DND-41 (cell line): ENCODE measurements at regions not wholly inside any gene's neighbourhood (a gene's known extent, or its start where the extent isn't known, plus 50 kb on each side); places are given as distances from the start of the nearest gene placed in this dataset.

Experiments used
- ATAC-seq: fragments of 200-7000 bp; cut with Tn5 transposase; 3 replicates; pipeline ENCODE4 v1.9.1; 2021; ENCODE audit warnings: low read depth; ENCODE audit not compliant: insufficient read depth
- DNase-seq: peaks from one replicate; pipeline ENCODE4 v3.0.0-alpha.2; 2020
- H2AFZ ChIP-seq: 2 replicates; pipeline ENCODE4 v1.6.0; 2012; ENCODE audit warnings: low read depth, low read length
- H3K27ac ChIP-seq: 2 replicates; pipeline ENCODE4 v1.5.1; 2012; ENCODE audit warnings: low read length, inconsistent platforms
- H3K27me3 ChIP-seq: fragments of 200-600 bp; sonication (generic); 2 replicates; pipeline ENCODE4 v1.6.0; 2012; ENCODE audit warnings: low read length, mild to moderate bottlenecking, inconsistent platforms; ENCODE audit not compliant: insufficient read depth, poor library complexity
- H3K36me3 ChIP-seq: 2 replicates; pipeline ENCODE4 v1.5.1; 2012; ENCODE audit warnings: low read length, inconsistent platforms; ENCODE audit not compliant: insufficient read depth
- H3K4me1 ChIP-seq: 2 replicates; pipeline ENCODE4 v1.5.1; 2012; ENCODE audit warnings: mild to moderate bottlenecking, low read length; ENCODE audit not compliant: insufficient read depth
- H3K4me2 ChIP-seq: 2 replicates; pipeline ENCODE4 v1.6.0; 2012; ENCODE audit warnings: mild to moderate bottlenecking, moderate library complexity, low read length, inconsistent platforms; ENCODE audit not compliant: insufficient read depth
- H3K4me3 ChIP-seq, 2 experiments: fragments of 200-600 bp in 1 of 2; shearing (Covaris generic) in 1 of 2; 2 replicates each; pipeline ENCODE4 v1.5.1; 2012 to 2016; ENCODE audit warnings: inconsistent platforms in 2 of 2, low read length in 2 of 2, mild to moderate bottlenecking in 2 of 2, low read depth in 1 of 2, moderate library complexity in 1 of 2
- H3K79me2 ChIP-seq: 2 replicates; pipeline ENCODE4 v1.6.0; 2012; ENCODE audit warnings: low read length, inconsistent platforms; ENCODE audit not compliant: insufficient read depth
- H3K9ac ChIP-seq: 2 replicates; pipeline ENCODE4 v1.6.0; 2012; ENCODE audit warnings: low read depth, mild to moderate bottlenecking, inconsistent platforms, low read length, moderate library complexity
- H3K9me3 ChIP-seq: 2 replicates; pipeline ENCODE4 v1.5.1; 2012; ENCODE audit warnings: low read length, moderate library complexity, mild to moderate bottlenecking, inconsistent platforms; ENCODE audit not compliant: insufficient read depth, severe bottlenecking
- H4K20me1 ChIP-seq: 2 replicates; pipeline ENCODE4 v1.6.0; 2012; ENCODE audit warnings: low read length; ENCODE audit not compliant: insufficient read depth
- EZH2 ChIP-seq: IDR thresholded peaks from 3 replicates; pipeline ENCODE4 v1.6.1; 2012; ENCODE audit warnings: borderline replicate concordance, low read depth, mild to moderate bottlenecking, moderate library complexity, low read length, inconsistent platforms; ENCODE audit not compliant: severe bottlenecking
- TF ChIP-seq, protein P1 (sequence below): IDR thresholded peaks from 2 replicates; pipeline ENCODE4 v1.5.1; 2012; ENCODE audit warnings: borderline replicate concordance, low read length, moderate library complexity, mild to moderate bottlenecking; ENCODE audit not compliant: poor library complexity, severe bottlenecking; ENCODE audit errors: extremely low read depth

DNA sequence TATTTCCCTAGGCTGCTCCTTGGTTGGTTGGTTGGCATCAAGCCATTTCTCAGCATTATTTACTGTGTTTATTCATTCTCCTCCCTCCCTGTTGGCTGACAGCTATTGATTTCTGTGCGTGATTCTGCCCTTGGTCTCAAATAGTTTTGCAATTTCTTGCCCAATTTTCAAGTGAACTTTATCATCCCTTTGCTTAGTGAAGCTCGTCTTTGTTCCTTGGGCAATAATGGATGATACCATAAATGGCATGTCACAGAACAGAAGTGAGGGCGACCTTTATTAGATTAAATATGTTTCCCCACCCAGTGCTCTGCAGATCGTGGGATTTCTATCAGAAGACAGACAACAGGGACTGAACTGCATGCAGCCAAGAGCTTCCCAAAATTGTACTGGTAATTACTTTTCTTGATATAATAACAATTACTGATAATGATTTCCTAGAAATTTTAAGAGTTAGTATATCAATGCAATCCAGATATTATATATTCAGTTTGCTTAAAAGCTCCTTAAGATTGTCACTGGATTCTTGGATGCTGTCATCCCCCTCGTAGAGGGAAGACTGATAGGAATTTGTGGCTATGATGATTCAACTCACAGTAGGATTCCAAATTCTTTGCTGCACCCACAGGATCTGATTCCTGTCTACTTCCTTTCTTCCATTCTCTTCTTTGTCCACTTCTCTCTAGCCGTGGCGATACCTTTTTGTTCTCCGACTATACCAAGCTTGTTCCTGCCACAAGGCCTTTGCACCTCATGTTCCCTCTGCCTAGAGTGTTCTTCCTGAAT, 122.1 kb upstream of the KAZN start:
- H3K36me3 ChIP-seq: no peaks in the 10 kb centered on the region
- no peak overlapping the region for H3K9ac ChIP-seq
- no peaks in the 10 kb centered on the region for H3K9me3 ChIP-seq
- H3K4me1 ChIP-seq: no peaks in the 10 kb centered on the region
- H3K27me3 ChIP-seq: no peaks in the 10 kb centered on the region
- H3K4me2 ChIP-seq: no peak overlapping the region
- no peak overlapping the region for H3K27ac ChIP-seq
- ATAC-seq (no peak), DNase-seq (no peak)
- H3K4me3 ChIP-seq: no peak overlapping the region
- no peak overlapping the region for H2AFZ ChIP-seq
- no peaks in the 10 kb centered on the region for H4K20me1 ChIP-seq
- TF ChIP-seq EZH2: no peak
- TF ChIP-seq, protein P1, sequence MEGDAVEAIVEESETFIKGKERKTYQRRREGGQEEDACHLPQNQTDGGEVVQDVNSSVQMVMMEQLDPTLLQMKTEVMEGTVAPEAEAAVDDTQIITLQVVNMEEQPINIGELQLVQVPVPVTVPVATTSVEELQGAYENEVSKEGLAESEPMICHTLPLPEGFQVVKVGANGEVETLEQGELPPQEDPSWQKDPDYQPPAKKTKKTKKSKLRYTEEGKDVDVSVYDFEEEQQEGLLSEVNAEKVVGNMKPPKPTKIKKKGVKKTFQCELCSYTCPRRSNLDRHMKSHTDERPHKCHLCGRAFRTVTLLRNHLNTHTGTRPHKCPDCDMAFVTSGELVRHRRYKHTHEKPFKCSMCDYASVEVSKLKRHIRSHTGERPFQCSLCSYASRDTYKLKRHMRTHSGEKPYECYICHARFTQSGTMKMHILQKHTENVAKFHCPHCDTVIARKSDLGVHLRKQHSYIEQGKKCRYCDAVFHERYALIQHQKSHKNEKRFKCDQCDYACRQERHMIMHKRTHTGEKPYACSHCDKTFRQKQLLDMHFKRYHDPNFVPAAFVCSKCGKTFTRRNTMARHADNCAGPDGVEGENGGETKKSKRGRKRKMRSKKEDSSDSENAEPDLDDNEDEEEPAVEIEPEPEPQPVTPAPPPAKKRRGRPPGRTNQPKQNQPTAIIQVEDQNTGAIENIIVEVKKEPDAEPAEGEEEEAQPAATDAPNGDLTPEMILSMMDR: no peak
- H3K79me2 ChIP-seq: no peaks in the 10 kb centered on the region

DNA sequence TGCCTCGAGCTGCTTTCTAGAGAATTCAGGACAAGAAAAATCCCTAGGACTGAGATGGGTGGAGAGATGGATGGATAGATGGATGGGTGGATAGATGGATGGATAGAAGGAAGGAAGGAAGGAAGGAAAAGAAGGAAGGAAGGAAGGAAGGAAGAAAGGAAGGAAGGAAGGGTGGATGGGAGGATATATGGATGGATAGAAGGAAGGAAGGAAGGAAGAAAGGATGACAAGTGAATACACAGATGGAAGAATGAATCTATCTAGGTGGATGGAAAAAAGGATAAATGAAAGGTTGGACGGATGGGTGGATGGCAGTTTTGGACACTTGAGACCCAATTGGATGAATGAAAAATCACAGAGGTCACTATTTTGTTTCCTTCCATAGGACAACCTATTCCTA, 120.4 kb upstream of the KAZN start:
- DNase-seq: no peak
- Histone ChIP-seq H3K9me3 (no peaks in the 10 kb centered on the region), H3K27me3 (no peaks in the 10 kb centered on the region), H3K4me1 (no peaks in the 10 kb centered on the region), H3K27ac (no peak overlapping the region), H3K9ac (no peak overlapping the region), H3K4me2 (no peak overlapping the region), H2AFZ (no peak overlapping the region), H3K79me2 (no peaks in the 10 kb centered on the region), H3K4me3 (no peak overlapping the region), H3K36me3 (no peaks in the 10 kb centered on the region), H4K20me1 (no peaks in the 10 kb centered on the region)
- TF ChIP-seq EZH2: no peak
- TF ChIP-seq, protein P1: no peak
- ATAC-seq: no peak

DNA sequence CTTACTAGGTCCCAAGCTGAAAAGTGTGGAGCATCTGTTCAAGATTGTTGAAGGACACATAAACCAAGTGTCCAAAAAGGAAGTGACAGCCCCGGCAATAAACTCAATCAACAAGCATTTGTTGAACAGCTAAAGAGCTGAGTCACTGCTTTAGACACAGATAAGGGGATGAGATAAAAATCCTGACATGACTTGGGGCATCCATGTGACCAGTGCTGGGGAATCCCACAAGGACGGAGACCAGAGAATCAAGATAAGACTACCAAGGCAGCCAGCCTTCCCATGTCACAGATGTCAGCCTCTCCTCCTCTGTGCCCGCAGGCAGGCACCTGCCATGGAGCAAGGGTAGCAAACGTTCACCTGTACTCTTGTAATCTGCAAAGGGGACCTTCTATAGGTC, 118.6 kb upstream of the KAZN start:
- Histone ChIP-seq H3K4me1 (no peaks in the 10 kb centered on the region), H3K4me2 (no peak overlapping the region), H3K9me3 (no peaks in the 10 kb centered on the region), H3K27ac (no peak overlapping the region), H3K36me3 (no peaks in the 10 kb centered on the region), H3K79me2 (no peaks in the 10 kb centered on the region), H3K27me3 (no peaks in the 10 kb centered on the region), H3K4me3 (no peak overlapping the region), H3K9ac (no peak overlapping the region), H4K20me1 (no peaks in the 10 kb centered on the region), H2AFZ (no peak overlapping the region)
- ATAC-seq (no peak), DNase-seq (no peak)
- TF ChIP-seq EZH2: no peak
- TF ChIP-seq, protein P1: no peak
